H1 (cell line): ENCODE measurements at regions not wholly inside any gene's neighbourhood (a gene's known extent, or its start where the extent isn't known, plus 50 kb on each side); places are given as distances from the start of the nearest gene placed in this dataset.
A peak's percentile ranks its signal among the peaks of the same experiment; 100 is the strongest.

ENCODE experiments used
- CTCF ChIA-PET: fragments of 300-600 bp; sonication (Branson Sonifier 250); formaldehyde crosslinking; loops from one replicate; lab custom pipeline; 2021; ENCODE audit not compliant: partially characterized antibody; lab: Charles Lee
- POLR2A ChIA-PET: fragments of 300-600 bp; sonication (Branson Sonifier 250); formaldehyde crosslinking; loops from one replicate; lab custom pipeline; 2021; ENCODE audit warnings: inconsistent platforms; ENCODE audit not compliant: partially characterized antibody; lab: Charles Lee
- DNase-seq, 2 experiments: peaks; one replicate each; pipeline versions ENCODE4 v3.0.0 to v3.0.0-alpha.2; 2010 to 2022; ENCODE audit warnings: low spot score in 2 of 2, low read depth in 1 of 2, mixed read lengths in 1 of 2
- FAIRE-seq: peaks from 2 replicates; lab custom pipeline; 2011; peaks lifted over from hg19 to GRCh38; lab: Jason Lieb, UNC
- H2AFZ ChIP-seq: 2 replicates; pipeline ENCODE4 v1.8.1; 2012; ENCODE audit warnings: low read length, inconsistent platforms
- H2AK5ac ChIP-seq: 2 replicates; pipeline ENCODE4 v1.6.1; 2013; ENCODE audit warnings: low read depth, low read length
- H2BK120ac ChIP-seq: replicated peaks from 2 replicates; pipeline ENCODE3; 2013; ENCODE audit warnings: low read depth, low read length, inconsistent platforms
- H2BK12ac ChIP-seq: 2 replicates; pipeline ENCODE4 v1.6.1; 2013; ENCODE audit warnings: low read depth, low read length
- H2BK15ac ChIP-seq: 2 replicates; pipeline ENCODE4 v1.6.1; 2013; ENCODE audit warnings: low read length
- H2BK20ac ChIP-seq: 2 replicates; pipeline ENCODE4 v1.6.1; 2013; ENCODE audit warnings: low read length
- H2BK5ac ChIP-seq: 2 replicates; pipeline ENCODE4 v1.6.1; 2013; ENCODE audit warnings: low read depth, low read length
- H3K14ac ChIP-seq: 2 replicates; pipeline ENCODE4 v1.6.1; 2013; ENCODE audit warnings: inconsistent platforms; ENCODE audit not compliant: insufficient read length
- H3K18ac ChIP-seq: 2 replicates; pipeline ENCODE4 v1.6.1; 2013; ENCODE audit warnings: low read length; ENCODE audit errors: extremely low read depth
- H3K23ac ChIP-seq: 2 replicates; pipeline ENCODE4 v1.6.1; 2013; ENCODE audit warnings: inconsistent platforms; ENCODE audit not compliant: insufficient read length
- H3K23me2 ChIP-seq: 2 replicates; pipeline ENCODE4 v1.6.1; 2013; ENCODE audit warnings: low read depth, low read length
- H3K27ac ChIP-seq: 2 replicates; pipeline ENCODE4 v1.6.1; 2011; ENCODE audit warnings: low read depth, low read length, inconsistent platforms
- H3K27me3 ChIP-seq, 4 experiments: replicated peaks in 1 of 4; 1 replicate in 1 of 4; 2 replicates in 3 of 4; pipeline versions ENCODE4 v1.6.1 to v1.8.1; 2011 to 2013; ENCODE audit warnings: low read length in 3 of 4, mild to moderate bottlenecking in 3 of 4, inconsistent platforms in 2 of 4, mixed read lengths in 2 of 4, moderate library complexity in 1 of 4; ENCODE audit not compliant: control insufficient read depth in 3 of 4, insufficient read depth in 3 of 4; ENCODE audit errors: extremely low read depth in 1 of 4
- H3K36me3 ChIP-seq, 4 experiments: 2 replicates each; pipeline versions ENCODE4 v1.6.1 to v1.8.1; 2011 to 2013; ENCODE audit warnings: mild to moderate bottlenecking in 4 of 4, low read length in 3 of 4, moderate library complexity in 2 of 4, control low read depth in 1 of 4, inconsistent platforms in 1 of 4; ENCODE audit not compliant: insufficient read depth in 4 of 4, control insufficient read depth in 2 of 4
- H3K4ac ChIP-seq: replicated peaks from 2 replicates; pipeline ENCODE3; 2013; ENCODE audit warnings: low read length, low read depth, mixed read lengths, inconsistent platforms; ENCODE audit not compliant: insufficient read length
- H3K4me1 ChIP-seq, 4 experiments: replicated peaks in 1 of 4; 1 replicate in 1 of 4; 2 replicates in 3 of 4; pipeline versions ENCODE4 v1.6.1 to v1.8.1; 2011 to 2013; ENCODE audit warnings: low read length in 3 of 4, inconsistent platforms in 2 of 4, mixed read lengths in 1 of 4; ENCODE audit not compliant: insufficient read depth in 4 of 4, control insufficient read depth in 3 of 4
- H3K4me2 ChIP-seq, 2 experiments: 2 replicates each; pipeline versions ENCODE4 v1.6.1 to v1.8.1; 2011 to 2013; ENCODE audit warnings: low read depth in 2 of 2, low read length in 2 of 2, control low read depth in 1 of 2, inconsistent platforms in 1 of 2, mild to moderate bottlenecking in 1 of 2; ENCODE audit not compliant: insufficient read depth in 1 of 2
- H3K4me3 ChIP-seq, 4 experiments: fragments of 200-600, 300-600 bp in 1 of 4; sonication (generic), shearing (Covaris generic), sonication (Bioruptor Twin) in 1 of 4; 2 replicates each; pipeline versions ENCODE4 v1.5.1 to v1.8.1; 2011 to 2016; ENCODE audit warnings: low read length in 4 of 4, low read depth in 3 of 4, control low read depth in 2 of 4, inconsistent platforms in 2 of 4, mild to moderate bottlenecking in 2 of 4, mixed read lengths in 1 of 4, moderate library complexity in 1 of 4; ENCODE audit not compliant: insufficient read depth in 2 of 4; ENCODE audit errors: extremely low read depth in 1 of 4
- H3K56ac ChIP-seq: replicated peaks from 2 replicates; pipeline ENCODE3; 2013; ENCODE audit warnings: low read depth, mild to moderate bottlenecking, mixed read lengths, low read length, inconsistent platforms; ENCODE audit not compliant: insufficient read length
- H3K79me1 ChIP-seq: 2 replicates; pipeline ENCODE4 v1.6.1; 2013; ENCODE audit warnings: low read depth, low read length, control low read depth
- H3K79me2 ChIP-seq, 2 experiments: 2 replicates each; pipeline versions ENCODE4 v1.6.1 to v1.8.1; 2012 to 2013; ENCODE audit warnings: low read length in 2 of 2, mild to moderate bottlenecking in 2 of 2, inconsistent platforms in 1 of 2; ENCODE audit not compliant: insufficient read depth in 2 of 2, control insufficient read depth in 1 of 2
- H3K9ac ChIP-seq, 4 experiments: replicated peaks in 1 of 4; 1 replicate in 1 of 4; 2 replicates in 3 of 4; pipeline versions ENCODE4 v1.6.1 to v1.8.1; 2011 to 2013; ENCODE audit warnings: low read depth in 3 of 4, low read length in 3 of 4, control low read depth in 2 of 4, mild to moderate bottlenecking in 2 of 4, moderate library complexity in 2 of 4, inconsistent platforms in 1 of 4; ENCODE audit errors: extremely low read depth in 1 of 4
- H3K9me3 ChIP-seq, 2 experiments: 2 replicates each; pipeline versions ENCODE4 v1.6.1 to v1.8.1; 2012 to 2013; ENCODE audit warnings: mild to moderate bottlenecking in 2 of 2, moderate library complexity in 2 of 2, control low read depth in 1 of 2, inconsistent platforms in 1 of 2, low read depth in 1 of 2, low read length in 1 of 2, mixed read lengths in 1 of 2; ENCODE audit not compliant: insufficient read depth in 2 of 2
- H4K20me1 ChIP-seq, 2 experiments: replicated peaks in 1 of 2; 2 replicates each; pipeline versions ENCODE3 to v1.8.1; 2011 to 2013; ENCODE audit warnings: inconsistent platforms in 2 of 2, low read length in 2 of 2, mild to moderate bottlenecking in 1 of 2; ENCODE audit not compliant: insufficient read depth in 2 of 2, control insufficient read depth in 1 of 2
- H4K5ac ChIP-seq: 2 replicates; pipeline ENCODE4 v1.6.1; 2013; ENCODE audit warnings: low read length, low read depth, mixed read lengths, inconsistent platforms; ENCODE audit not compliant: insufficient read length
- H4K8ac ChIP-seq: 2 replicates; pipeline ENCODE4 v1.8.0; 2013; ENCODE audit warnings: mild to moderate bottlenecking, moderate library complexity, low read length, inconsistent platforms; ENCODE audit not compliant: insufficient read depth; ENCODE audit errors: extremely low read depth
- H4K91ac ChIP-seq: replicated peaks from 2 replicates; pipeline ENCODE3; 2013; ENCODE audit warnings: low read length, mixed read lengths, inconsistent platforms; ENCODE audit not compliant: insufficient read length
- BRCA1 ChIP-seq: IDR thresholded peaks from 2 replicates; pipeline ENCODE4 v1.6.1; 2012; ENCODE audit warnings: low read depth, low read length, improper control_type of control experiment
- CREB1 ChIP-seq: IDR thresholded peaks from 2 replicates; pipeline ENCODE4 v1.6.1; 2012; ENCODE audit warnings: inconsistent platforms
- CTBP2 ChIP-seq: IDR thresholded peaks from 2 replicates; pipeline ENCODE4 v1.7.0; 2011; ENCODE audit warnings: borderline replicate concordance, mild to moderate bottlenecking, moderate library complexity, mixed read lengths, low read length; ENCODE audit not compliant: insufficient read depth, insufficient read length
- TBP ChIP-seq: IDR thresholded peaks from 2 replicates; pipeline ENCODE4 v1.6.1; 2011; ENCODE audit warnings: low read depth, low read length, improper control_type of control experiment
- WGBS, 2 experiments: shearing (Covaris generic) in 1 of 2; methylation state at CpG; one replicate each; pipeline versions ENCODE4 v1.1.6 to v1.1.7; 2013 to 2015; ENCODE audit warnings: low lambda C conversion rate in 2 of 2, mixed read lengths in 2 of 2, inconsistent platforms in 1 of 2, low coverage in 1 of 2, missing lambda C conversion rate in 1 of 2; ENCODE audit not compliant: insufficient replicate concordance in 2 of 2, insufficient coverage in 1 of 2, insufficient read length in 1 of 2; ENCODE audit errors: extremely low coverage in 1 of 2, missing lambda C conversion rate in 1 of 2; 5-methylcytosine and 5-hydroxymethylcytosine counted together

GRCh38 chr16:58960034-58960433 lies 225.9 kb upstream of the GOT2 start:
- no peak overlapping the region for H2BK12ac ChIP-seq
- no peak overlapping the region for H4K5ac ChIP-seq
- H3K4ac ChIP-seq = no peak overlapping the region
- no peak overlapping the region for H3K4me2 ChIP-seq
- H3K56ac ChIP-seq = no peak overlapping the region
- no peaks in the 10 kb centered on the region for H3K79me1 ChIP-seq
- no peaks in the 10 kb centered on the region for H3K23me2 ChIP-seq
- H2AFZ ChIP-seq = no peak overlapping the region
- TF ChIP-seq TBP (no peak), CREB1 (no peak), BRCA1 (no peak), CTBP2 (no peak)
- no peak for FAIRE-seq
- no peak overlapping the region for H4K91ac ChIP-seq
- no peaks in the 10 kb centered on the region for H3K9me3 ChIP-seq
- H2BK20ac ChIP-seq = no peak overlapping the region
- ChIA-PET CTCF (interaction anchor here (1.5 to 2.4 kb wide), 2 partner anchors 9 to 16 kb away, joined by 5 to 8 read pairs; no protein-coding TSS in a partner anchor), POLR2A (no interaction called here)
- H3K14ac ChIP-seq = no peak overlapping the region
- H4K20me1 ChIP-seq = no peaks in the 10 kb centered on the region
- no peak overlapping the region for H3K27ac ChIP-seq
- H3K4me1 ChIP-seq = peaks cover 0 to 6% (median 2%) of the 10 kb centered on the region in 4 experiments; a peak in 1 of 7 replicates
- H3K36me3 ChIP-seq = no peaks in the 10 kb centered on the region
- WGBS, 2 experiments = 83% methylated on average over 1 of the region's 1 CpG; no CpG with 5 or more reads in 1 of the 2 experiments
- H4K8ac ChIP-seq = no peak overlapping the region
- no peak overlapping the region for H3K23ac ChIP-seq
- DNase-seq = no peak
- no peak overlapping the region for H2BK120ac ChIP-seq
- H2BK5ac ChIP-seq = peak overlapping the region; percentile 44; the same call in 1 of the 2 replicates
- no peak overlapping the region for H3K4me3 ChIP-seq
- no peak overlapping the region for H3K9ac ChIP-seq
- no peak overlapping the region for H2BK15ac ChIP-seq
- no peaks in the 10 kb centered on the region for H3K27me3 ChIP-seq
- H2AK5ac ChIP-seq = peak overlapping the region; percentile 67; the same call in 1 of the 2 replicates
- H3K79me2 ChIP-seq = no peaks in the 10 kb centered on the region
- H3K18ac ChIP-seq = no peak overlapping the region
